Neural crest cell (in vitro differentiated cells): ENCODE measurements at regions not wholly inside any gene's neighbourhood (a gene's known extent, or its start where the extent isn't known, plus 50 kb on each side); places are given as distances from the start of the nearest gene placed in this dataset.

ENCODE experiments used
- DNase-seq: peaks from one replicate; pipeline ENCODE4 v3.0.0; 2021; ENCODE audit warnings: low read depth, mixed read lengths, low spot score
- H3K27ac Mint-ChIP-seq: one replicate; pipeline ENCODE4 v1.8.0; 2021; ENCODE audit warnings: mild to moderate bottlenecking, mixed read lengths; ENCODE audit not compliant: unreplicated experiment
- H3K27me3 Mint-ChIP-seq: 2 replicates; pipeline ENCODE4 v1.8.0; 2021; ENCODE audit warnings: low read depth, mild to moderate bottlenecking, mixed read lengths
- H3K36me3 Mint-ChIP-seq: 2 replicates; pipeline ENCODE4 v1.8.0; 2021; ENCODE audit warnings: low read depth, mild to moderate bottlenecking, mixed read lengths
- H3K4me1 Mint-ChIP-seq: 2 replicates; pipeline ENCODE4 v1.8.0; 2021; ENCODE audit warnings: mixed read lengths
- H3K4me3 Mint-ChIP-seq: one replicate; pipeline ENCODE4 v1.8.0; 2021; ENCODE audit warnings: mild to moderate bottlenecking, mixed read lengths
- H3K9me3 Mint-ChIP-seq: 2 replicates; pipeline ENCODE4 v1.8.0; 2021; ENCODE audit warnings: mixed read lengths
- TF ChIP-seq, protein P1 (sequence below): fragments of 200-600 bp; sonication (generic); conservative IDR thresholded peaks from 2 replicates; pipeline ENCODE4 v1.5.0; 2021; ENCODE audit warnings: antibody characterized with exemption, mild to moderate bottlenecking

DNA sequence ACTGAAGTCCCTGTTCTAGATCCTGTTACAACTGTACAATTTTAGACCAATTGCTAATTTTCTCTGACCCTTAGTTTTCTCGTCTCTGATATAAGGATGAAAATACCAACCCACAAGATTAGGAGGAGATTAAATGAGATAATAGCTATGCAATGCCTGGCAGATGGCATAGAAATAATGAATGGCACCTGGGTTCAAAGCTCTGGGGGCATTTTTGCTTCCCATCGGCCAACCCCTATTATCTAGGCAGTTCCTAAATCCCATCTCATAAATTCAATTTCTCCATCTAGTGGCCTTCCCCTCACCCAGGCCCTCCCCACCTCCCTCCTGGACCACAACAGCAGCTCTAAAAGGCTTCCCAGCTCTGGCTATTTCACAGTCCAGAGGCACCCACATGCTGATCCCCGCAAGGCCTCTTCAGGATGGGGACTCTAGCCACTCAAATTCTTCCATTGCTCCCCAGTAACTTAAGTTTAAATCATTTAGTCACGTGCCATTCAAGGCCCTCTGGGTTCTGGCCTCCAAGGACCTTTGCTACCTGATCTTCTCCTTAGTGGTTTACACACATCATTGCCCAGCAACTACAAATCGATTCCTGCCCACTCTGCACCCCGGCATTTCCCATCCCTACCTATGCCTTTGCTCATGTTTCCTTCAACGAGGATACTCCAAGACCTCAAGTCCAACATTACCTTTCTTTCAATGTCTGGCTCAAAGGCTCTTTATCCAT is 202.4 kb upstream of the KLF14 start:
- Mint-ChIP-seq H3K4me1 (peaks cover 23% of the 10 kb centered on the region), H3K27me3 (no peaks in the 10 kb centered on the region), H3K4me3 (no peak overlapping the region), H3K27ac (no peak overlapping the region), H3K9me3 (no peaks in the 10 kb centered on the region), H3K36me3 (no peaks in the 10 kb centered on the region)
- TF ChIP-seq, protein P1, sequence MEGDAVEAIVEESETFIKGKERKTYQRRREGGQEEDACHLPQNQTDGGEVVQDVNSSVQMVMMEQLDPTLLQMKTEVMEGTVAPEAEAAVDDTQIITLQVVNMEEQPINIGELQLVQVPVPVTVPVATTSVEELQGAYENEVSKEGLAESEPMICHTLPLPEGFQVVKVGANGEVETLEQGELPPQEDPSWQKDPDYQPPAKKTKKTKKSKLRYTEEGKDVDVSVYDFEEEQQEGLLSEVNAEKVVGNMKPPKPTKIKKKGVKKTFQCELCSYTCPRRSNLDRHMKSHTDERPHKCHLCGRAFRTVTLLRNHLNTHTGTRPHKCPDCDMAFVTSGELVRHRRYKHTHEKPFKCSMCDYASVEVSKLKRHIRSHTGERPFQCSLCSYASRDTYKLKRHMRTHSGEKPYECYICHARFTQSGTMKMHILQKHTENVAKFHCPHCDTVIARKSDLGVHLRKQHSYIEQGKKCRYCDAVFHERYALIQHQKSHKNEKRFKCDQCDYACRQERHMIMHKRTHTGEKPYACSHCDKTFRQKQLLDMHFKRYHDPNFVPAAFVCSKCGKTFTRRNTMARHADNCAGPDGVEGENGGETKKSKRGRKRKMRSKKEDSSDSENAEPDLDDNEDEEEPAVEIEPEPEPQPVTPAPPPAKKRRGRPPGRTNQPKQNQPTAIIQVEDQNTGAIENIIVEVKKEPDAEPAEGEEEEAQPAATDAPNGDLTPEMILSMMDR, result no peak
- no peak for DNase-seq

DNA sequence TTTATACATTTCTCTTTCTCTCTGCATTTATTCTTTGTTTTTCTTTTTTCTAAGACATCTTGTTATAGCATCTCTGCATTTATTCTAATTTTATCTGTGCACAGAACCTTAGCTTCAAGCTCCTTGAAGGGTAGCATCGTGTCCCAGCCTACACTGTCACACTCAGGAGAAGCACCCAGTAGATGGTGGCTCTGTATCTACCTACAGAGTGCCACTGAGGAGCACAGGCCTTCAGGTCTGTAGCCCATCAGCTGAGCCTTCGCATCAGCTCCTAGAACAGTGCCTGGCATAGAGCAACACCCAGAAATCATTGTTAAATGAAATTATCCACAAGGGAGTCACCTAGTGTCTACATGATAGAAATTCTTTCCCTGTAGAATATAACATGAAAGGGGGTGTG is 203.0 kb upstream of the KLF14 start:
- no peak overlapping the region for H3K27ac Mint-ChIP-seq
- no peaks in the 10 kb centered on the region for H3K36me3 Mint-ChIP-seq
- no peaks in the 10 kb centered on the region for H3K27me3 Mint-ChIP-seq
- no peak overlapping the region for H3K4me3 Mint-ChIP-seq
- TF ChIP-seq, protein P1, result no peak
- DNase-seq, result no peak
- peaks cover 29% of the 10 kb centered on the region for H3K4me1 Mint-ChIP-seq
- H3K9me3 Mint-ChIP-seq, result no peaks in the 10 kb centered on the region

DNA sequence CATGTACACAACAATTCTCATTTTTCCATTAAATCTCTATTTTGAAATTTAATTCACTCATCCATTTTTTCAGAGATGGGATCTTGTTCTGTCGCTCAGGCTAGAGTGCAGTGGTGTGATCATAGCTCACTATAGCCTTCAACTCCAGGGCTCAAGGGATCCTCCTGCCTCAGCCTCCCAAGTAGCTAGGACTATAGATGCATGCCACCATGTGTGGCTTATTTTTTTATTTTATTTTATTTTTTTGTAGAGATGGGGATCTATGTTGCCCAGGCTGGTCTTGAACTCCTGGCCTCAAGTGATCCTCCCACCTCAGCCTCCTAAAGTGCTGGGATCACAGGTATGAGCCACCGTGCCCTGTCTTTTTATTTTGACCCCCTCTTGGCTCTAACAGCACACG is 203.8 kb upstream of the KLF14 start:
- H3K27ac Mint-ChIP-seq, result no peak overlapping the region
- no peaks in the 10 kb centered on the region for H3K36me3 Mint-ChIP-seq
- DNase-seq, result no peak
- H3K27me3 Mint-ChIP-seq, result no peaks in the 10 kb centered on the region
- peaks cover 37% of the 10 kb centered on the region for H3K4me1 Mint-ChIP-seq
- TF ChIP-seq, protein P1, result no peak
- H3K9me3 Mint-ChIP-seq, result no peaks in the 10 kb centered on the region
- H3K4me3 Mint-ChIP-seq, result no peak overlapping the region

DNA sequence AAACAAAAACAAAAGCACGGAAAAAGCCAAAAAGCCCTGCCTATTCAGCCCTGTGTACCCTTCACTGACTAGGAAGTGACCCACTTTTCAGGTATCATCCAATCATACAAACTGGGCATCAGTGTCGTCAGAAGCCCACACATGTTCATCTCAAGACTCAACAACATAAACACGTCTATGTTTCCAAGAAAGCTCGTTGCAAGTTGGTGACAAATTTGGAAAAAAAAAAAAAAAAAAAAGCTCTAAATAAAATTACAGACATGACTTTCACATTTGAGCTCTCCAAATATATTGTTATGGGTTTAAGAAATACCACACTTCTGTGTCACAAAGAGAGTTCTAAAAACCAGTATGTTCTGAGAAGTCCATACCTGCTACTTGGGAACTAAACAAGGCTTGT is 204.7 kb upstream of the KLF14 start:
- no peak overlapping the region for H3K4me3 Mint-ChIP-seq
- H3K9me3 Mint-ChIP-seq, result no peaks in the 10 kb centered on the region
- H3K36me3 Mint-ChIP-seq, result no peaks in the 10 kb centered on the region
- no peaks in the 10 kb centered on the region for H3K27me3 Mint-ChIP-seq
- no peak for DNase-seq
- TF ChIP-seq, protein P1, result no peak
- H3K27ac Mint-ChIP-seq, result no peak overlapping the region
- peaks cover 45% of the 10 kb centered on the region for H3K4me1 Mint-ChIP-seq

DNA sequence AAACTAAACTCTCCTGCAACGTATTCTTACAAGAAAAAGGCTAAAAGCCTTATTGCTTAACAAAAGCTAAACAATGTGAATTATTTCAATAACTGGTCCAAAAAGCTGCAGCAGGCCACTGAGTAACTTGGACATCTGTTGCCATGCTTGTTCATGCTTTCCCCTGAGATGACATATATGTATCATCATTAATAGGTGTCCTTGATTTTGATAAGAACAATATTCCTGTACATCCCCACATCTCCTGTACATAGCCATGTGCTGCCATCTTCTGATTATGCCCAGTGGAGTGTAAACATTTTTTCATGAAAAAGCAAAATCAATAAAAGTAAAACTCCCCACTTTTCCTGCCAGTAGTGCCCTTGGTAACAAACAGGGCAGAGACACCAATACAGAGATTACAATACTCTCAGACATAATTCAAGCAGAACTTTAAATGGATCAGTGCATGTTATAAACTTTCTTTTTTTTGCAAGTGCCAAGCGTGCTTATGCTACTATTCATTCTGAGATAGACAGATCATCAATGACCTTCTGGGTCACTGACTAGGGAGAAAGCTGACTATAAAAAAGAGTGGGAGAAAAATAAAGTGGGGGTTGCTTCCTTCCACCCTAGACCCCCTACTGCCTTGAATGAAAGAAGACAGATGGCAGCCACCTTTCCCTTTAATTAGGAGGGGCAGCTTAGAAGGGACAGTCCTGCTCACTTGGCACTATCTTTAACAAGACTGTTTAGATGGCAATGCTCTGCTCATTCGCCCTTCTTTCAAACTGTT is 205.5 kb upstream of the KLF14 start:
- no peaks in the 10 kb centered on the region for H3K36me3 Mint-ChIP-seq
- peak overlapping the region; percentile 5 for H3K27ac Mint-ChIP-seq
- no peaks in the 10 kb centered on the region for H3K27me3 Mint-ChIP-seq
- TF ChIP-seq, protein P1, result no peak
- H3K9me3 Mint-ChIP-seq, result no peaks in the 10 kb centered on the region
- peak overlapping the region; percentile 26 for H3K4me3 Mint-ChIP-seq
- H3K4me1 Mint-ChIP-seq, result peaks cover 47% of the 10 kb centered on the region
- DNase-seq, result no peak
